CD4-positive, alpha-beta T cell treated with Interleukin-6 at 100 ng/mL for 8 hours (primary cell): ENCODE measurements at regions not wholly inside any gene's neighbourhood (a gene's known extent, or its start where the extent isn't known, plus 50 kb on each side); places are given as distances from the start of the nearest gene placed in this dataset.
"Not testable (repeated sequence)": the region's sequence is repeated elsewhere in the genome, so short reads cannot be mapped to it uniquely, and the experiment has no call there.

Source experiments
- DNase-seq: peaks from one replicate; pipeline ENCODE4 v3.0.0-alpha.2; 2020; ENCODE audit warnings: mixed read lengths, low spot score

GRCh38 chr7:32681174-32681518 lies 185.9 kb downstream of the AVL9 start:
- no peak for DNase-seq

- no peak for DNase-seq
Observed at GRCh38 chr7:32680259-32681173, 185.2 kb downstream of the AVL9 start.

DNA sequence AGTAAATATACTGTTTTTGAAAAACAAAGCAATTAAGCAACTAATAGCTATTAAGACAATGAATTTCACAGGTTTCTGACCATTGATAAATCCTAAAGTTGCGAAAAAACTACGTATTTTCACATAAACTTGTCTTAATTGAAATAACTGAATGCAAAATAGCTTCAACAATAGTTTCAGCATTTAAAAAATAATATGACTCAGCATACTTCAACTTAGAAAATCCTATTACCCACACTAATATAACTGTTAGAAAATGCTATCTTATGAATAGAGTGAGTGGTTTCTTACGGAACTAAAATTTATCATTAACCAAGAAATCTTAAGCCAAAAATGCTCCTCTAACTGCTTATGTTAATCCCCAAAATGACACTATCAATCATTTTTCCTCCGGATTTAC lies 183.9 kb downstream of the AVL9 start:
- DNase-seq = no peak

DNA sequence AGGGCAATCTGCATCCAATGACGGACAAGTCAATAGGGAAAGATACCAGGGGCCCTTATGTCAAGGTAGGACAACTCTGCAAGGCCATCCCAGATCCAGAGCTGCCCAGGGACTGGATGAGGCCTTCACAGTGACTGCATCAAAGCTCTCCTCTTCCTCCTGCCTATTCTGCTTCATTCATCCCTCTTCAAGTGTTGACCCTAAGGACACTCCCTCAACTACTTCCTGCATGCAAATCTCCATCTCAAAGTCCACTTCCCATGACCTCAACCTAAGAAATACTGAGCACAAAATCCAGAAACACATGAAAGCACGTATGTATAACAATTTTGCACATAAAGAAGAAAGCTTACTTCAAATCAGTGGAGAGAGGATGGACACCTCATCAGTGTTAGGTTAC lies 182.3 kb downstream of the AVL9 start:
- DNase-seq = no peak

- no peak for DNase-seq
Observed at GRCh38 chr7:32676249-32676941, 181.1 kb downstream of the AVL9 start.

DNA sequence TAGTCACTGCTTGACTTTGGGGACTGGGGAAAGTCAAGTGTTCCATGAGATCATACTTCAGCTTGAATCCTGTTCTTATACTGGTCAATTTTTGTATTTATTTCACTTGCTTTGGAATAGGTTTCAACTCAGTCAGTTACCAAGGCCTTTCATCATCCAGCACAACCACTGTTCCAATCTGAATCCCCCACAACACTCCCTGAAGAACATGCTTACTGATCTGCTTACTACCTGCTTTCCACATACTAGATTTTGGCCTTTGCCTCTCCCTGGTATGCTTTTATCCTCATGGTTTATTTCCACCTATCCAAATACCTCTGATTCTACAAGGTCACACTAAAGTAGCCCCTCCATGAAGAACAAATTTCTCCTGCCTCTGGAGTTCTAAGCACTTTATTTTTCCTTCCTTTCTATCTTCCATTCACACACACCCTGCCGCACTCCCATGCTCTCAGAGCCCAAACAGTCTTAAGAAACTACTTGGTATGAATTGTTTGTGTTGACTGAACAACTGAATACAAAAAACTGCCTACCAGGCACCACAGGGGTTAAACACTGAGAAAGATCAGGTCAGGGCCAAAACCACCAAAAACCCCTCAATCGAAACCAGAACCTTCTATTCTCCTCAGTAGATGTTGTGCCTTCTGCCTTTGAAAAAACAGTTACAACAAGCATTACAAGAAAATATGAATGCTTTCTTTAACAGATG lies 178.1 kb downstream of the AVL9 start:
- DNase-seq = no peak

DNA sequence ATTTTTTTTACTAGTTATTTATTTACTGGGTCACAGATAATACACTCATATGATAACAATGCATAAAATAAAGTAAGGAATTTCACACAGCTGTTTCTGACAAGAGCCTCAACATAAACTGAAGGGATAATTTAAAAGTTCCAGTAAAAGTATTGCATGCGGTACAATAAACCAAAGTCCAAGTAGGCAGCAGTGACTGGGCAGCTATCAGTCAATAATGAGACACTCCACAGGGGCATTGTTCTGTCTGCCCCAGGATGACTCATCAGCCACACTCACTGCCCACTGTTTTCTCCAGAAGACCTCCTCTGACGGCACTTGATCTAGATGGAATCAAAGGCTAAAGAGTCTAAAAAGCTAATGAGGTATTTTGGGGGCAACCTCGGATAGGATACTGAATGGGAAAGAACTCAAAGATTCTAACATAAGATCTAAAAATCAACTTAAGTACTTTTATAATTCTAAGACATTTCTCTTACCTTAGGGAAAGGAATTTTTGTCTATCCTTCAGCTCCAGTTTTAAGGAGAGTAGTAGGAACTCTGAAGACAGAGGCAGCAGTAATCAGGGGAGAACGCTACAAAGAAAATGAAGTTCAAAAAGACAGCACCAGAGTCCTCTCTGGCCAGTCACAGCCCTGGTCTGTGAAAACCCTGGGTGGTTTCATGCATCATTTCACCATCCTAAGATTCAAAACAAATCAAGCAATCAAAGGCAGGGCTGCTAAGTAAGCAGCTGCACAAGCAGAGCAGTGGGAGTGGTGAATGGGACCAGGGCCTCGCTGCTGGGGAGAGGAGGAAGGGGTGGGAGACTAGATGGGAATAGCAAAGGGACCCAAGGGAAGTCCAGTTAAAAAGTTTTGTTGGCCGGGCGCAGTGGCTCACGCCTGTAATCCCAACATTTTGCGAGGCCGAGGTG lies 175.1 kb downstream of the AVL9 start:
- DNase-seq = no peak

- not testable (repeated sequence) for DNase-seq
Observed at GRCh38 chr7:32669173-32669870, 174.0 kb downstream of the AVL9 start.

DNA sequence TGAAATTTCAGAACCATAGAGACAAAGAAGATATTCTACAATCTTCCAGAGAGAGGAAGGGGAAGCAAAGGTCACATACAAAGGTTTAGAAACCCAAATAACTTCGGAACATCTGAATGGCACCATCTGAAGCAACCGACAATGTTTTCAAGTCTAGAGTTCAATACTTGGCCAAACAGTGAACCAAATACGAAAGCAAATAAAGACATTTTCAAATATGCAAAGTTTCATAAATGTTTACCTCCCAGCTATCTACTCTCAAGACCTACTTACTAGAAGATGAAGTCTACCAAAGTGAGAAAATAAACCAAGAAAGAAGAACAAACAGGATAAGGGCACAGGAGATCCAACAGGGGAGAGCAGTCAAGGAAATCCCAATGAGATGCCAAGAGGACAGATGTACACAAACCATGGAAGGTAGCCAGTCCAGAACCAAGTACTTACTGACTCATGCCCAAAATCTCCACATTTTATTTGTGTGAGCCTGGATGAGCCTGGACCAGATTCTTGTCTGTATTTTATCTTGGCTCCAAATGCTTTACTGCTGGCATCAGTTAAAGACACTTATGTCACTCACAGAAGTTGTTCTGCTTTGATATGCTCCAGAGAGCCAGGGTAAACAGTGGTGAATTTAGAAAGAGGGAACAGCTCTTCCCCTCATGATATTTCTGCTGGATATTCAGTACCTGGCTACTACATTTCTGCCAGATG lies 173.3 kb downstream of the AVL9 start:
- DNase-seq = not testable (repeated sequence)

DNA sequence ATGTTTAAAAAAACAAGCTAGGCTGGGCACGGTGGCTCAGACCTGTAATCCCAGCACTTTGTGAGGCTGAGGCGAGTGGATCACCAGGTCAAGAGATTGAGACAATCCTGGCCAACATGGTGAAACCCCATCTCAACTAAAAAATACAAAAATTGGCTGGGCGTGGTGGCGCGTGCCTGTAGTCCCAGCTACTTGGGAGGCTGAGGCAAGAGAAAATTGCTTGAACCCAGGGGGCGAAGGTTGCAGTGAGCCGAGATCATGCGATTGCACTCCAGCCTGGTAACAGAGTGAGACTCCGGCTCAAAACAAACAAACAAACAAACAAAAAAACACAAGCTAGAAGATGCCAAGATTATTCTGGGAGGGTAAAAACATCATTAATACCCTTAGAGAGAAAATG lies 172.3 kb downstream of the AVL9 start:
- not testable (repeated sequence) for DNase-seq

DNA sequence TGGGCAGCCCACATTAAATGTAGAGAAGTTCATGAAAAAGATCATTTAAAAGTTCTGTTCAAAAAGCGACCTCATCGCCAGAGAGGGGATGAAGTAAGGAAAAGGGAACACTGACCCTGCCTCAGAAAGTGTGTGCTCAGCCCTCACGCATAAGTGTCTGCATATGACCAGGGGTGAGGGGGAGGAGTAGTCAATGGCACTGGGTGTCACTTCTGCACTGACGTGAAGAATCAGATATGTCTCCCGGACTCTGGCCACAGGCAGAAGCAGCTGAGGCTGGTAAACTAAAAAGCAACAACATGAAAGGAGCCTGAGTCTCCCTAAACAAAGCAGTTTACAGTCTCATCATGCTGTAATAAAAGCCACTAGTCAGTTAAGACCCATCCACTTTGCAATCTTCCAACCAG lies 168.5 kb downstream of the AVL9 start:
- DNase-seq = not testable (repeated sequence)

DNA sequence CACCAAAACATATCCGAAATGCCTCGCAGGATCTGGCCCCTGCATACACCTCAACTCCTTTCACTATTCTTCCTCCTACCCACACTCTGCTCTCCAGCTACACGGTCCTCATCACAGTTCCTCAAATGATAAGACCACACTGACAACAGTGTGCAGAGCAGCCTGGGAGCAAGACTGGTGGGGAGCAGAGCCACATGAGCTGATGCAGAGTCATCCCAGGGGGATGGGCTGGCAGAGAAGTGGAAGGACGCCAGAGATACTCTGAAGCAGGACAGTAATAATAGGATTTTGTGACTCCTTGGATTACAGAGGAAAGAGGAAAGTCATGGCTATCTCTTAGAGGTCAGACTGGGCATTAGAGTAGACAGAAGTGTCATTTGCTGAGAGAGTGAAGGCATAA lies 167.2 kb downstream of the AVL9 start:
- DNase-seq = not testable (repeated sequence)

DNA sequence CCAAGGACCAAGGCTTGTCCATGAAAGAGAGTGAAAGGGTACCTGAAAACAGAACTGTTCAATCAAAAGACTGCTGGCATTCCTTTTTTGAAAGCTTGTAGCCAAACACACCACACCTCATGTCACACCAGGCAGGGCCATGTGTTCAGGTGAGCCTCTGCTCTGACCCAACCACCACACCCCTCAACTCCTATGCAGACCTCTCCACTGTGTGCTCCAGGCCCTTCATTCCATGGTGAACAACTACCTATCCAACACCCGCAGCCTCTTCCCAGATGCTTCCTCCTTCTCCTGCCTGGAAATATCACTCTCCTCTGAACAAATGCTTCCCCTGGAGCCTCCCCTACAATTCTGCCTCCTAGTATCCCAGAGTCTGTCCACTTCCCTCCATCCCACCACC lies 166.6 kb downstream of the AVL9 start:
- DNase-seq = no peak

GRCh38 chr7:32661501-32661900 lies 166.2 kb downstream of the AVL9 start:
- no peak for DNase-seq

GRCh38 chr7:32660936-32661335 lies 165.6 kb downstream of the AVL9 start:
- no peak for DNase-seq

DNA sequence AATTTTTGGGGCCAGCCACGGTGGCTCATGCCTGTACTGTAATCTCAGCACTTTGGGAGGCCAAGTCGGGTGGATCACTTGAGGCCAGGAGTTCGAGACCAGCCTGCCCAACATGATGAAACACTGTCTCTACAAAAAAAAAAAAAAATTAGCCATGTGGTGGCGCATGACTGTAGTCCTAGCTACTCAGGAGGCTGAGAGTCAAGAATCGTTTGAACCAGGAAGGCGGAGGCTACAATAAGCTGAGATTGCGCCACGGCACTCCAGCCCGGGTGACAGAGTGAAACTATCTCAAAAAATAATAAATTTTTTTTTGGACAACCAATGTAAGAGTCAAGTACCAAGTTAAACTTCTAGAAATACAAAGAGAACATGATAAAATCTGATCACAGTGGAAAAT lies 164.6 kb downstream of the AVL9 start:
- DNase-seq = no peak

DNA sequence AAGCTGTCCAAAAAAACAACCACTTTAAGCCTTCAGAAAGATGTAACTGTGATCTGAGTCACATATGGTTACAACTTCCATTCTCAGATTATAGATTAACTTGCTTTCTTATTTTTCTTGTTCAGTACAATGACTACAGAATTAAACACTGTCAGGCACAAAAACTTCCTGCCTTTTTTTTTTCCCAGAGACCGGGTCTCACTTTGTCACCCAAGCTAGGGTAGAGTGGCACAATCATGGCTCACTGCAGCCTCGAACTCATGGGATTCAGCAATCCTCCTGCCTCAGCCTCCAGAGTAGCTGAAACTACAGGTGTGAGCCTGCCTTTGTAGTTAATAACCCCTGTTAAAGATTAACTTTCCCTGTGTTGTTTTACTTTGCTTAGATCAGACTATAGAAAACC lies 163.2 kb downstream of the AVL9 start:
- no peak for DNase-seq

GRCh38 chr7:32658034-32658433 lies 162.7 kb downstream of the AVL9 start:
- DNase-seq = no peak

- not testable (repeated sequence) for DNase-seq
Observed at GRCh38 chr7:32654549-32654948, 159.3 kb downstream of the AVL9 start.

- not testable (repeated sequence) for DNase-seq
Observed at GRCh38 chr7:32650356-32650755, 155.1 kb downstream of the AVL9 start.
